Lung (tissue), 11 donors: ENCODE measurements at regions not wholly inside any gene's neighbourhood (a gene's known extent, or its start where the extent isn't known, plus 50 kb on each side); places are given as distances from the start of the nearest gene placed in this dataset.

Source experiments
- ATAC-seq: fragments of 200-7000 bp; cut with Tn5 transposase; one replicate; pipeline ENCODE4 v1.9.1; 2020; ENCODE audit warnings: moderate number of reproducible peaks; ENCODE audit not compliant: insufficient read depth, low FRiP score
- DNase-seq, 3 donors: peaks; one replicate each; pipeline ENCODE4 v3.0.0-alpha.2; 2013 to 2017
- H3K27ac ChIP-seq, 2 donors: one replicate each; pipeline ENCODE4 v1.5.1; 2013; ENCODE audit warnings: mild to moderate bottlenecking in 2 of 2, moderate library complexity in 2 of 2, control low read depth in 1 of 2, inconsistent platforms in 1 of 2, low read depth in 1 of 2, low read length in 1 of 2
- H3K27me3 ChIP-seq, 3 donors: one replicate each; pipeline ENCODE4 v1.5.1; 2013; ENCODE audit warnings: low read length in 2 of 3; ENCODE audit not compliant: control insufficient read depth in 3 of 3, insufficient read depth in 3 of 3
- H3K36me3 ChIP-seq, 4 donors: one replicate each; pipeline ENCODE4 v1.5.1; 2013; ENCODE audit warnings: low read length in 4 of 4, mild to moderate bottlenecking in 1 of 4, moderate library complexity in 1 of 4; ENCODE audit not compliant: control insufficient read depth in 4 of 4, insufficient read depth in 4 of 4
- H3K4me1 ChIP-seq, 5 donors: one replicate each; pipeline ENCODE4 v1.5.1; 2013; ENCODE audit warnings: low read length in 5 of 5, mild to moderate bottlenecking in 2 of 5, moderate library complexity in 1 of 5; ENCODE audit not compliant: control insufficient read depth in 5 of 5, insufficient read depth in 5 of 5
- H3K4me3 ChIP-seq: one replicate; pipeline ENCODE4 v1.5.1; 2013; ENCODE audit warnings: mild to moderate bottlenecking, control low read depth, moderate library complexity
- H3K9ac ChIP-seq, 2 donors: one replicate each; pipeline ENCODE4 v1.5.1; 2013; ENCODE audit warnings: low read length in 2 of 2, control low read depth in 1 of 2; ENCODE audit not compliant: insufficient read depth in 1 of 2
- H3K9me3 ChIP-seq, 4 donors: one replicate each; pipeline ENCODE4 v1.5.1; 2013; ENCODE audit warnings: low read length in 3 of 4, mild to moderate bottlenecking in 1 of 4, moderate library complexity in 1 of 4; ENCODE audit not compliant: control insufficient read depth in 4 of 4, insufficient read depth in 3 of 4
- WGBS, 2 donors: extraction: QIAGEN DNeasy Blood & Tissue Kit; methylation state at CpG; one replicate each; pipeline ENCODE4 v1.1.7; 2013; 5-methylcytosine and 5-hydroxymethylcytosine counted together
- TF ChIP-seq, protein P1 (sequence below): IDR thresholded peaks from 2 replicates; pipeline ENCODE4 v1.5.1; 2012; ENCODE audit warnings: mild to moderate bottlenecking; ENCODE audit errors: control extremely low read depth, extremely low read depth
- donor health status: control.
- donor health status: control.
- donor health status: Bipolar disorder and iron deficiency.
- donor health status: healthy.
- donor health status: DM: yes; HTN: yes; CAD: no.

DNA sequence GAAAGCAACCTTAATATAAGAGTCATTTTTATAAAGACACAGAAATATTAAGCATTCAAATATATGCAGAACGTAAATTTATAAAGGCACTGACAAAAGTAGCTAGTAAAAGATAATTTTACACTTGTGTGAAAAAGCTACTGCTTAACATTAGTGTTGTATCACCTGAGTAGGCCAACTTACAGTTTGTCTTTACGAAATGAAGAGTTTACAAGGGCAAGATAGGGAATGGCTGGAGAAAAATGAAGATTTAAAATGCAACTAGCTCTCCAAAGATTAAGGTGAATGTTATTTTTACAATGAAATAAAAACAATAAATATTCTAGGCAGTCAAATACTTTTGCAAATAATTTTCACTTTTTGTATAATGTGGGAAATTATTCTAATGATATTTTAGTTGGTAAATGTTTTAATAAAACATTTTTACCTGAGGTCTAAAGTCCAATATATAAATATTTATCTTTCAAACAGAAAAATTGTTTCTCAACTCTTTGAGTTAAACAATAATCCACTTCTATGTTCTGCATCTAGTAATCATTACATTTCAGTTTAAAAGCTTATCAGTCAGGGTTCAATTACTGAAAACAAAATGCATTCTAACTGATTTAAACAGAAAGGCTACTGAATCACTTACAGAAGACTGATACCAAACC is 382.6 kb downstream of the IPMK start:
- Histone ChIP-seq H3K4me3 (no peak overlapping the region), H3K36me3 (no peaks in the 10 kb centered on the region), H3K27me3 (no peaks in the 10 kb centered on the region), H3K27ac (no peak overlapping the region), H3K4me1 (no peaks in the 10 kb centered on the region), H3K9me3 (peaks cover 0 to 2% (median 0%) of the 10 kb centered on the region in 4 donors), H3K9ac (no peak overlapping the region)
- 62 to 71% methylated on average over 2 of the region's 2 CpGs for WGBS, 2 donors
- no peak for ATAC-seq
- TF ChIP-seq, protein P1, sequence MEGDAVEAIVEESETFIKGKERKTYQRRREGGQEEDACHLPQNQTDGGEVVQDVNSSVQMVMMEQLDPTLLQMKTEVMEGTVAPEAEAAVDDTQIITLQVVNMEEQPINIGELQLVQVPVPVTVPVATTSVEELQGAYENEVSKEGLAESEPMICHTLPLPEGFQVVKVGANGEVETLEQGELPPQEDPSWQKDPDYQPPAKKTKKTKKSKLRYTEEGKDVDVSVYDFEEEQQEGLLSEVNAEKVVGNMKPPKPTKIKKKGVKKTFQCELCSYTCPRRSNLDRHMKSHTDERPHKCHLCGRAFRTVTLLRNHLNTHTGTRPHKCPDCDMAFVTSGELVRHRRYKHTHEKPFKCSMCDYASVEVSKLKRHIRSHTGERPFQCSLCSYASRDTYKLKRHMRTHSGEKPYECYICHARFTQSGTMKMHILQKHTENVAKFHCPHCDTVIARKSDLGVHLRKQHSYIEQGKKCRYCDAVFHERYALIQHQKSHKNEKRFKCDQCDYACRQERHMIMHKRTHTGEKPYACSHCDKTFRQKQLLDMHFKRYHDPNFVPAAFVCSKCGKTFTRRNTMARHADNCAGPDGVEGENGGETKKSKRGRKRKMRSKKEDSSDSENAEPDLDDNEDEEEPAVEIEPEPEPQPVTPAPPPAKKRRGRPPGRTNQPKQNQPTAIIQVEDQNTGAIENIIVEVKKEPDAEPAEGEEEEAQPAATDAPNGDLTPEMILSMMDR, result no peak
- no peak for DNase-seq

DNA sequence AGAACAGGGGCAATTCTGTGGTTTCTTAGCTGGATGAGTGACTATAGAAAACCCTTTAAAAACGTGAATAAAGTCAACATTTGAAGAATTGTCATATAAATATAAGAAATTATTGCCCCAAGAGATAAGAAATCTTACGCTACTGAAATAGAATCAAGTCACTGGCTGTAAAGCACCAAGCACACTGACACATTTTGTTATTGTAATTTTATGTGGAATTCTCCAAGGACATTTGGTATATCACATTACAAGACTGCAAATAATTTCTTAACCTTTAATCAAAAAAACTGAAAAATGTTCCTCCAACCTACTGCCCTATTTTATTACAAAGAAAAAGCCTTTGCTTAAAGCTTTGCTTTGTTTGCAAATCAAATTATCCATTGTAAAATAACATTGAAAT is 383.3 kb downstream of the IPMK start:
- 55 to 59% methylated on average over 2 of the region's 2 CpGs for WGBS, 2 donors
- DNase-seq (no peak), ATAC-seq (no peak)
- no peaks in the 10 kb centered on the region for H3K27me3 ChIP-seq
- no peaks in the 10 kb centered on the region for H3K36me3 ChIP-seq
- TF ChIP-seq, protein P1, result no peak
- no peak overlapping the region for H3K9ac ChIP-seq
- H3K9me3 ChIP-seq, result peaks cover 0 to 2% (median 0%) of the 10 kb centered on the region in 4 donors
- H3K27ac ChIP-seq, result no peak overlapping the region
- no peaks in the 10 kb centered on the region for H3K4me1 ChIP-seq
- H3K4me3 ChIP-seq, result no peak overlapping the region

DNA sequence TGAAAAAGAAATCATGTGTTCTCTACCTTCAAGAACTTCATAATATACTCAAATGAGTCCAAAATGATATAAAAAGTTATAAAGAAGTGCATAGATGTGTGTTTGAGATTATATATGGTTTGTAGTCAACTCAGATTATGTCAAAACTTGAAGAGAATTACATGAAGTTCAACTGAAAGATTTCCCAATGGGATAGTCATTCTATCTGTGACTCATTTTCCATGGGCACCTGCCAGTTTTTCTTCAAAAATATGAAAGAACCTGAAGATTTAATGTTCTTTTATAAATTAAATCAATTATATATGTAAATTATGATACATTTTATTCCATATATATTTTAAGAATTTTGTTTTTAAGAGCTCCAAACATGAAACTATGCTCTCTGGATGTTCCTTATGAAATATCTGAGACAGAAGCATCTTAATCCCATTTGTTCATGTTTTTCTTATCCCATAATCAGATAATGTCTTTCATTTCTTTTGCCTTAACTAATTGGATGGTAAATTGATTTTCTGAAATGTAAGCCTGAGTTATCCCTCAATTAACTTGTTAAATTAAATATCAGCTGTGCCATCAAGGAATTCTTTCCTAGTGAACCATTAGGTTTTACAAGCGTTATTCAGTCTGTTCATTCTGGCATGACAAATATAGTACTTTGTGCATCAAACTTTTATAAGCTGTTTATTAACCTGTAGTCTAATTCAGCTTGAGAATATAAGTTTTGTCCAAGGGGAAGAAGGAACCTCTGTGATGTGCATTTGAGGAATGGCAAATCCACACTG is 387.1 kb downstream of the IPMK start:
- Histone ChIP-seq H3K4me1 (no peaks in the 10 kb centered on the region), H3K36me3 (no peaks in the 10 kb centered on the region), H3K9me3 (no peaks in the 10 kb centered on the region), H3K4me3 (no peak overlapping the region), H3K27ac (no peak overlapping the region), H3K9ac (no peak overlapping the region), H3K27me3 (no peaks in the 10 kb centered on the region)
- WGBS, 2 donors, result 86 to 88% methylated on average over 1 of the region's 1 CpG
- DNase-seq, result no peak
- ATAC-seq, result no peak
- TF ChIP-seq, protein P1, result no peak
